ENCODE measurements at regions not wholly inside any gene's neighbourhood (a gene's known extent, or its start where the extent isn't known, plus 50 kb on each side); places are given as distances from the start of the nearest gene placed in this dataset.

DNA sequence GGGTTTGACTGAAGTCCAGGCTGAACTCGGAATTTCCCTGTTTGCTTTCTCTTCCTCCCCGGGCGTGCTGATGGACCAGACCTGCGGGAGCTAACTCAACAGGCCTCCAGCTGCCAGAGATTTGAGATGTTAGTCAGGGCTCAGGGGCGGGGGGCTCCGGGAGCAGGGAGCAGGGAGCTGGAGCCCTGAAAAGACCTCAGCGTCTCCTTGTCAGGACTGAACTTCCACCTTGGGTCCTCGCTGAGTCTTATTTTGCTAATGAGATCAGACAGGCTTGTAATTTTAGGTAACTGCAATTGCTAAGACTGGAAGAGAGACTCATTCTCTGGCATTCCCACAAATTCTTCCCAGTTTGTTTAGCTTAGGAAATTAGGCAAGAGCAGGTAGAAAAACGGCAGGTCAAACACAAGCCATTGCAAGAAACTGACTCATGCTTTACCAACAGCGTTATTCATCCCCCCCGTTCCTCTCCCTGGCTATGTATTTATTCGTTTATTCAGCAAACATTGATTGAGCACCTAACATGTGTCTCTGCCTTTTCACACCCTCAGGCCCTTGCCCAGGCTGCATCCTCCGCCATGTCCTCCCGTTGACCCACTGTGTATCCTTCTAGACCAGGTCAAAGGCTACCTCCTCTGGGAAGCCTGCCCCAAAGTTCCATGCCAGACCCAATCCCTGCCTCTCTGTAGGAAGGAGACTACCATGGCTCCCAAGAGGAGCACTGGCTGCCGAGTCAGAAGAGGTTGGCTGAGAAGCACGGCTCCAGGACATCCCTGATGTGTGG is 80.4 kb upstream of the DIO3 start:
- in situ Hi-C loops (cut with MboI; ENCODE audit: low sequenced_read_pairs): no loop called here

- in situ Hi-C loops (cut with MboI; ENCODE audit: low sequenced_read_pairs): no loop called here
These were observed 79.7 kb upstream of the DIO3 start for GRCh38 chr14:101481557-101481956.

DNA sequence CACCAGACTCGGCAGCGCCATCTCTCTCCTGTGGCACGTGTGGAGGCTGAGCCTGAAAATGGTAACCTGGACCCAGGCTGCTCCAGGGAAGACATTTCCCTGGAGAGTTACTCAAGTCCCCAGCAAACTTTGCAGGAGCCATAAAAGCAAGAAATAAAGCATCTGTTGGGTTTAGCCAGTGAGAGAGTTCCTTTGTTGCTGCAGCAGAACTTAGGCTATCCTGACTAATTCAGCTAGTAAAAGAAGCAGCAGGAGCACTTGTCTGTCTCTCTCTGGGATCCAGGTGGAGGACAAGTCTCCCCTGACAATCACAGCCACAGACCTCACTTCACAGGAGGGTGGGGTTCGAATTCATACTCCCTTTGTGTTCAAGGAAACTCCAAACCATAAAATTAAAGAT is 79.2 kb upstream of the DIO3 start:
- in situ Hi-C loops (cut with MboI; ENCODE audit: low sequenced_read_pairs): no loop called here

GRCh38 chr14:101483829-101484228 is 77.5 kb upstream of the DIO3 start:
- in situ Hi-C loops (cut with MboI; ENCODE audit: low sequenced_read_pairs): no loop called here

- in situ Hi-C loops (cut with MboI; ENCODE audit: low sequenced_read_pairs): no loop called here
These were observed 72.1 kb upstream of the DIO3 start for GRCh38 chr14:101489092-101489760.

GRCh38 chr14:101490771-101491170 is 70.5 kb upstream of the DIO3 start:
- in situ Hi-C loops (cut with MboI; ENCODE audit: low sequenced_read_pairs): no loop called here

GRCh38 chr14:101491841-101492240 is 69.5 kb upstream of the DIO3 start:
- in situ Hi-C loops (cut with MboI; ENCODE audit: low sequenced_read_pairs): no loop called here

GRCh38 chr14:101492716-101493115 is 68.6 kb upstream of the DIO3 start:
- in situ Hi-C loops (cut with MboI; ENCODE audit: low sequenced_read_pairs): no loop called here

- in situ Hi-C loops (cut with MboI; ENCODE audit: low sequenced_read_pairs): no loop called here
These were observed 66.5 kb upstream of the DIO3 start for GRCh38 chr14:101494826-101495225.

DNA sequence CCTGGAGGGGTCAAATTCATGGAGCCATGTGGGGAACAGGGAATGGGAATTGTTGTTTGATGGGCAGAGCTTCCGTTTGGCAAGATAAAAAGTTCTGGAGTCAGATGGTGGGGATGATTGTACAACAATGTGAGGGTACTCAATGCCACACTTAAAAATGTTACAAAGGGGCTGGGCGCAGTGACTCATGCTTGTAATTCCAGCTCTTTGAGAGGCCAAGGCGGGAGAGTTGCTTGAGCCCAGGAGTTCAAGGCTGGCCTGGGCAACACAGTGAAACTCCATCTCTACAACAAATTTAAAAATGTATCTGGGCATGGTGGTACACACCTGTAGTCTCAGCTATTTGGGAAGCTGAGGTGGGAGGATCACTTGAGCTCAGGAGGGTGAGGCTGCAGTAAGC is 66.0 kb upstream of the DIO3 start:
- in situ Hi-C loops (cut with MboI; ENCODE audit: low sequenced_read_pairs): no loop called here

DNA sequence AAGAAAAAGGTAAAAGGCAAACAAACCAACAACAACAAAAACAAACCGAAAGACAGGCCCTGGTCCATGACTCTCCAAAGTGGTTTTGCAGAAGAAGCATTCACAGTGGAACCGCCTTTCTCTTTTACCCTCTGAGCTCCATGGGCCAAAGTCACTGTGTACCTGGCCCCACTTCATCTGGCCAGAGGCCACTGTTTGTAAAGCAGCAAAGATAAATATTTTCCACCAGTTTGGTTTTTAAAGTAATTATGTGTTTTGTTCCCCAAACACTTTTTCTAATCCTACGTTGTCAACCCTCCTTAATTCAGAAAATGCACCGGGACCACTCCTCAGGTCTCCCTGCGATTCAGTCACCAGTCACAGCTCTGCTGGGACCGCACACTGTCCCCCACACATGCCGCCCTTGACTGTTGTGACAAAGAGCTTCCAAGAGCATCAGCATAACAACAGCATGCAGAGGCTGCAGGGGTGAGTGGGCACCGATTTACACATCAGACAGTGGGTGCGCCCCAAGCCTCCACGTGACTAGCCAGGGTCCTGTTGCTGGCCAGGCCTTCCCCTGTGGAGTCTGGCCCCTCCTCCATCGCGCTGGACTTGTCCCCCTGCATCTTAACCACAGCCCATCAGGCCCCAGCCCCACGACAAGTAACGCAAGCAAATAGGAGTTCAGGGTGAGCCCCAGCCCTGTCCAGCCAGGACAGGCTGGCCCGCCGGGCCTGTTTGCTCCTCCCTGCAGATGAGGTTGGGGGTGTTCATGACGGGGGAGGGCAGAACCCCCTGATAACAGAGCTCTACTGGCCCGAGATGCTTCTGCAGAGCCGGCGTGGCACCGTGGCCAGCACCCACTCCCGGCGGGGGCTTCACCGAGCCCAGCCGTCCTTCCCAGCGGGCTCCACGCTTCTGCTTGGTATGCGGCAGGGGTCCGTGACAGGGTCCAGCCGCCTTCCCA is 65.2 kb upstream of the DIO3 start:
- in situ Hi-C loops (cut with MboI; ENCODE audit: low sequenced_read_pairs): no loop called here

- in situ Hi-C loops (cut with MboI; ENCODE audit: low sequenced_read_pairs): no loop called here
These were observed 64.3 kb upstream of the DIO3 start for GRCh38 chr14:101496776-101497683.

DNA sequence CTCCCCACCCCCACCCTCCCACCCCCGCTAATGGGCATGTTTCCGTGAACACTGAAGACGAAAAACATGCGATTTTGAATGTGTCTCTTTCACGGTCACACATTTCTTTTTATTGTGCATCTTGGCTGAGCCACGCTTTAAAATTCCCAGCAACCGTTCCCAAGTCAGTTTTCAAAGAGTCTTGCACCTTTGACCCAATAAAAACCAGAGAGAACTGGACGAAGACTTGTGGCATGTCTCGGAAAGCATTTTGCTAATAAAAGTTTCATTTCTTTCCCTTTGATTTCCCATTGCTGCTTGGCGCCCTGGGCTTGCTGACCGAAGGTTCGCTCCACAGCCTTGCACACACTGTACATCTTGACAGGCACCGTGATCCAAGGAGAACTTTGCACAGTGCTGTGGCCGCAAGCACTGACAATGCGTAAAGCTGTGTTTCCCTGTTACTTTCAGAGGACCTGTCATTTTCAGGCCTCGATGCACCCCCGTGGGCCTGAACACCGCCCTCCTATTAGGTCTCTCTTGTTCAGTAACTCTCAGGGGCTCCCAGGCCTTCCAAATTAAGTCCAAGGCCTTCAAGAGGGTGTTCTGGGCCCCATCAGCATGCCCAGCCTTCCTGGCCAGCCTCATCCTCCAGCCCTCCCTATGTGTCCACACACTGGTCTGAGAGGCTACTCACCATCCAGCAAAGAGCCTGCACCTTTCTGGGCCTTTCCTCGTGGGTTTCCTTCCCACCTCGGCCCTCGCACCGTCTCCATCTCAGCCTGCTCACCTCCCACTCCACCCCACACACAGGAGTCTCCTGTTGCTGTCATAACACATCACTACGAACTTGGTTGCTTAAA is 63.4 kb upstream of the DIO3 start:
- in situ Hi-C loops (cut with MboI; ENCODE audit: low sequenced_read_pairs): no loop called here

DNA sequence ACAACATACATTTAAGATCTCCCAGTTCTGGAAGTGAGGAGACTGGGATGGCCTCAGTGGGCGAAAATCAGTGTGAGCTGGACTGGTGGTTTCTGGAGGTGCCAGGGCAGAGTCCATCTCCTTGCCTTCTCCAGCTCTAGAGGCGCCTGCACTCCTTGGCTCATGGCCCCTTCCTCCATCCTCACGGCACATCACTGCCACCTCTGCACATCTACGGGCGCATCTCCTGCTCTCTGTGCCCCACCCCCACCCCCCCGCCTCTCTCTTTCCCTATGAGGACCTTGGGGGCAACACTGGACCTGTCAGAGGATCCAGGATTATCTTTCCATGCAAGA is 62.8 kb upstream of the DIO3 start:
- in situ Hi-C loops (cut with MboI; ENCODE audit: low sequenced_read_pairs): no loop called here

DNA sequence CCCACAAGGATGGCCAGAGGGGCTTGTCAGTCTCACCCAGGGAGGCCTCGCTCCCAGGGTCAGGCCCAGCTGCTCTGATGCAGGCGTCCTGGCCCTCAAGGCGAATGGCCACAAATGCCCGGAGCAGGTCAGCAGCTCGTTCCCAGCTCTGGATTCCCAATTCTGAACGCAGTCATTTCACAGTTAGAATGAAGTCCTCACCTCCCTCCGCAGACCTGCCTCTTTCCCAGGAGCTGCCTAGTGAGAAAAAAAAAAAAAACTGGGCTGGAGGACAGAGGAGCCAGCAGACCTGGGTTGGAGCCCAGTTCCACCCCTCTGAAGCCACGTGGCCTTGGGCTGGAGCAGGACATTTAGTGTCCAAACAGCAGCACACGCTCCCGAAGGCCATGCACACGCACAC is 62.2 kb upstream of the DIO3 start:
- in situ Hi-C loops (cut with MboI; ENCODE audit: low sequenced_read_pairs): no loop called here

GRCh38 chr14:101499513-101499912 is 61.8 kb upstream of the DIO3 start:
- in situ Hi-C loops (cut with MboI; ENCODE audit: low sequenced_read_pairs): no loop called here

GRCh38 chr14:101500061-101500460 is 61.2 kb upstream of the DIO3 start:
- in situ Hi-C loops (cut with MboI; ENCODE audit: low sequenced_read_pairs): no loop called here

GRCh38 chr14:101500681-101501080 is 60.6 kb upstream of the DIO3 start:
- in situ Hi-C loops (cut with MboI; ENCODE audit: low sequenced_read_pairs): no loop called here

DNA sequence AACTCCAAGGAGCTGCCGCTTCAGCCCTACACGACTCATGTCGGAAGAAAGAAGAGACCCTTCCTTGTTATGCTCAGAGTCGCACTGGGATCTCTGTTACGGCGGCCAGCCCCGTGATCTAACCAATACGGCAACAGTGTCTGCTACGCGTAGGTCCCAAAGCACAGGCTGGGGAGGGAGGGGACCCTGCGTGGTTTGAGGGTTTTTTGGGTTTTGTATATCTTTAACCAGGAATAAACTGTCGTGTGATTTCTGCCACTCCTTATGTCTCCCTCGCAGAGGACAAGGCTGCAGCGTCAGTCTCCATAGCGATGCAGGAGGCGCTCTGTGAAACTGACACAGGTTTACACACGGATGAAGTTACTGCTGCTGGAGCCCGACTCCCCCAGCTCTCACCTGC is 60.0 kb upstream of the DIO3 start:
- in situ Hi-C loops (cut with MboI; ENCODE audit: low sequenced_read_pairs): no loop called here

All from HL-60/S4 (cell line).